Neural cell (in vitro differentiated cells): ENCODE measurements at regions not wholly inside any gene's neighbourhood (a gene's known extent, or its start where the extent isn't known, plus 50 kb on each side); places are given as distances from the start of the nearest gene placed in this dataset.

Experiments
- H2AFZ ChIP-seq: fragments of 200-600, 300-800 bp; sonication (generic), shearing (Covaris generic); 2 replicates; pipeline ENCODE4 v1.6.0; 2014; ENCODE audit warnings: low read depth, mild to moderate bottlenecking, antibody characterized with exemption, low read length, moderate library complexity
- H3F3A ChIP-seq: fragments of 200-600 bp; shearing (Covaris generic); 2 replicates; pipeline ENCODE4 v1.6.1; 2016; ENCODE audit warnings: mild to moderate bottlenecking, moderate library complexity, mixed read lengths, antibody characterized with exemption, low read length; ENCODE audit not compliant: insufficient read depth, poor library complexity, severe bottlenecking
- H3K27ac ChIP-seq: fragments of 200-600, 300-800 bp; sonication (generic), shearing (Covaris generic); 2 replicates; pipeline ENCODE4 v1.5.1; 2014; ENCODE audit warnings: mild to moderate bottlenecking, low read length, moderate library complexity
- H3K27me3 ChIP-seq: fragments of 300-800, 200-600 bp; sonication (generic), shearing (Covaris generic); 2 replicates; pipeline ENCODE4 v1.6.0; 2014; ENCODE audit warnings: mild to moderate bottlenecking, low read depth, low read length, moderate library complexity; ENCODE audit not compliant: insufficient read depth
- H3K36me3 ChIP-seq: fragments of 300-800, 200-600 bp; sonication (generic), shearing (Covaris generic); 2 replicates; pipeline ENCODE4 v1.5.1; 2014; ENCODE audit warnings: mild to moderate bottlenecking, antibody characterized with exemption, low read length, moderate library complexity; ENCODE audit not compliant: insufficient read depth
- H3K4me2 ChIP-seq: fragments of 300-800, 200-600 bp; sonication (generic), shearing (Covaris generic); 2 replicates; pipeline ENCODE4 v1.6.0; 2014; ENCODE audit warnings: mild to moderate bottlenecking, low read length
- H3K4me3 ChIP-seq: fragments of 300-800, 200-600 bp; sonication (generic), shearing (Covaris generic); 2 replicates; pipeline ENCODE4 v1.5.1; 2014; ENCODE audit warnings: mild to moderate bottlenecking, low read length, moderate library complexity
- H3K79me2 ChIP-seq: fragments of 200-600 bp; shearing (Covaris generic); replicated peaks from 2 replicates; pipeline ENCODE4 v1.6.0; 2014; ENCODE audit warnings: mild to moderate bottlenecking, low read length, moderate library complexity; ENCODE audit not compliant: insufficient read depth
- H3K9ac ChIP-seq: fragments of 300-800, 200-600 bp; sonication (generic), shearing (Covaris generic); 2 replicates; pipeline ENCODE4 v1.6.1; 2016; ENCODE audit warnings: mild to moderate bottlenecking, low read length, mixed read lengths
- H3K9me2 ChIP-seq: fragments of 200-600 bp; shearing (Covaris generic); 2 replicates; pipeline ENCODE4 v1.6.1; 2016; ENCODE audit warnings: mild to moderate bottlenecking, low read length, mixed read lengths; ENCODE audit not compliant: insufficient read depth
- H3K9me3 ChIP-seq: fragments of 200-600, 300-800 bp; sonication (generic), shearing (Covaris generic); 2 replicates; pipeline ENCODE4 v1.6.1; 2016; ENCODE audit warnings: mild to moderate bottlenecking, mixed run types, low read length, moderate library complexity, mixed read lengths
- H4K20me1 ChIP-seq: fragments of 200-600 bp; shearing (Covaris generic); 2 replicates; pipeline ENCODE4 v1.6.1; 2016; ENCODE audit warnings: mild to moderate bottlenecking, mixed run types; ENCODE audit not compliant: insufficient read depth
- EP300 ChIP-seq: fragments of 450-650 bp; conservative IDR thresholded peaks from 2 replicates; pipeline ENCODE4 v1.6.1; 2014; ENCODE audit warnings: antibody characterized with exemption, mild to moderate bottlenecking, moderate library complexity; ENCODE audit not compliant: poor library complexity, severe bottlenecking
- EZH2 ChIP-seq: fragments of 200-600, 300-800 bp; shearing (Covaris generic), sonication (generic); IDR thresholded peaks from 2 replicates; pipeline ENCODE4 v1.6.1; 2014; ENCODE audit warnings: antibody characterized with exemption, low read length, borderline replicate concordance, mild to moderate bottlenecking; ENCODE audit not compliant: insufficient read depth, poor library complexity, severe bottlenecking
- MXI1 ChIP-seq: fragments of 450-650 bp; conservative IDR thresholded peaks from 2 replicates; pipeline ENCODE4 v1.6.1; 2014; ENCODE audit warnings: antibody characterized with exemption, mild to moderate bottlenecking; ENCODE audit not compliant: poor library complexity, severe bottlenecking
- POLR2AphosphoS5 ChIP-seq: IDR thresholded peaks from 2 replicates; pipeline ENCODE4 v1.6.1; 2012
- RAD21 ChIP-seq: fragments of 450-650 bp; conservative IDR thresholded peaks from 2 replicates; pipeline ENCODE4 v1.6.1; 2014; ENCODE audit warnings: antibody characterized with exemption, mild to moderate bottlenecking, moderate library complexity
- SMC3 ChIP-seq: fragments of 450-650 bp; conservative IDR thresholded peaks from 2 replicates; pipeline ENCODE4 v1.6.1; 2014; ENCODE audit warnings: antibody characterized with exemption, mild to moderate bottlenecking, moderate library complexity; ENCODE audit not compliant: poor library complexity
- TAF1 ChIP-seq: IDR thresholded peaks from 2 replicates; pipeline ENCODE4 v1.6.1; 2012; ENCODE audit warnings: low read depth
- TF ChIP-seq, protein P1 (sequence below): IDR thresholded peaks from 2 replicates; pipeline ENCODE4 v1.6.1; 2012; ENCODE audit warnings: borderline replicate concordance
- TF ChIP-seq, protein P2 (sequence below): fragments of 450-650 bp; IDR thresholded peaks from 2 replicates; pipeline ENCODE4 v1.5.1; 2014; ENCODE audit warnings: antibody characterized with exemption, mild to moderate bottlenecking, moderate library complexity; ENCODE audit not compliant: poor library complexity, severe bottlenecking

DNA sequence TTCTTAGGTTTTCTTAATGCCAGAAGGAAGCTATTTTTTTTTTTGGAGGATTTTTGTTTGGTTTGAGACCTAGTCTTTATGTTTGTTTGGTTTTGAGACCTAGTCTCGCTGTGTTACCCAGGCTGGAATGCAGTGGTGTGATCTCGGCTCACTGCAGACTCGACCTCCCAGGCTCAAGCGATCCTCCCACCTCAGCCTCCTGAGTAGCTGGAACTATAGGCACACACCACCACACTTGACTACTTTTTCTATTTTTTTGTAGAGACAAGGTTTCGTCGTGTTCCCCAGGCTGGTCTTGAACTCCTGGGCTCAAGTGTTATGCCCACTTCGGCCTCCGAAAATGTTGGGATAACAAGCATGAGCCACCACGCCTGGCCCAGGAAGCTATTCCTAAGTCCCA lies 67.8 kb upstream of the NHSL1 start:
- Histone ChIP-seq H4K20me1 (no peaks in the 10 kb centered on the region), H2AFZ (no peak overlapping the region), H3K9me2 (no peaks in the 10 kb centered on the region), H3K4me3 (no peak overlapping the region), H3K9ac (no peak overlapping the region), H3K9me3 (no peaks in the 10 kb centered on the region), H3K4me2 (no peak overlapping the region), H3K27me3 (no peaks in the 10 kb centered on the region), H3K27ac (no peak overlapping the region), H3K79me2 (peaks cover 54% of the 10 kb centered on the region), H3F3A (no peaks in the 10 kb centered on the region), H3K36me3 (no peaks in the 10 kb centered on the region)
- TF ChIP-seq TAF1 (no peak), RAD21 (no peak), SMC3 (no peak), POLR2AphosphoS5 (no peak)
- TF ChIP-seq, protein P1, sequence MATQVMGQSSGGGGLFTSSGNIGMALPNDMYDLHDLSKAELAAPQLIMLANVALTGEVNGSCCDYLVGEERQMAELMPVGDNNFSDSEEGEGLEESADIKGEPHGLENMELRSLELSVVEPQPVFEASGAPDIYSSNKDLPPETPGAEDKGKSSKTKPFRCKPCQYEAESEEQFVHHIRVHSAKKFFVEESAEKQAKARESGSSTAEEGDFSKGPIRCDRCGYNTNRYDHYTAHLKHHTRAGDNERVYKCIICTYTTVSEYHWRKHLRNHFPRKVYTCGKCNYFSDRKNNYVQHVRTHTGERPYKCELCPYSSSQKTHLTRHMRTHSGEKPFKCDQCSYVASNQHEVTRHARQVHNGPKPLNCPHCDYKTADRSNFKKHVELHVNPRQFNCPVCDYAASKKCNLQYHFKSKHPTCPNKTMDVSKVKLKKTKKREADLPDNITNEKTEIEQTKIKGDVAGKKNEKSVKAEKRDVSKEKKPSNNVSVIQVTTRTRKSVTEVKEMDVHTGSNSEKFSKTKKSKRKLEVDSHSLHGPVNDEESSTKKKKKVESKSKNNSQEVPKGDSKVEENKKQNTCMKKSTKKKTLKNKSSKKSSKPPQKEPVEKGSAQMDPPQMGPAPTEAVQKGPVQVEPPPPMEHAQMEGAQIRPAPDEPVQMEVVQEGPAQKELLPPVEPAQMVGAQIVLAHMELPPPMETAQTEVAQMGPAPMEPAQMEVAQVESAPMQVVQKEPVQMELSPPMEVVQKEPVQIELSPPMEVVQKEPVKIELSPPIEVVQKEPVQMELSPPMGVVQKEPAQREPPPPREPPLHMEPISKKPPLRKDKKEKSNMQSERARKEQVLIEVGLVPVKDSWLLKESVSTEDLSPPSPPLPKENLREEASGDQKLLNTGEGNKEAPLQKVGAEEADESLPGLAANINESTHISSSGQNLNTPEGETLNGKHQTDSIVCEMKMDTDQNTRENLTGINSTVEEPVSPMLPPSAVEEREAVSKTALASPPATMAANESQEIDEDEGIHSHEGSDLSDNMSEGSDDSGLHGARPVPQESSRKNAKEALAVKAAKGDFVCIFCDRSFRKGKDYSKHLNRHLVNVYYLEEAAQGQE: no peak

DNA sequence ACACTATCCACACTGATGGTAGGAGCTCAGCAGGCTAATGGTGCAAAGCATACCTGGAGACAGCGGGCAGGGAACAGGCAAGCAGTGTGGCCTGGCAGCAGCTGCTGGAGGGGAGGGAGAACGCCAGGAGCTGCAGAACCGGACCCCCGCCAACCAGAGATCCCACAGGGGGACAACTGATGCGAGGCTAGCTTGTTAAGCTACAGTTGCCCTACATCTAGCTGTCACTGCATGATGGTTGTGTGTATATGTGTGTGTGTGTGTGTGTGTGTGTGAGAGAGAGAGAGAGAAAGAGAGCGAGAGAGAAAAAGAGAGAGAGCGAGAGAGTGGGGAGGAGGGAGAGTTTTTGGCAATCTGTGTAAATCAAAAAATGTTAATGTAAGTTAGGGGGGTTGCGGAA lies 69.7 kb upstream of the NHSL1 start:
- Histone ChIP-seq H2AFZ (no peak overlapping the region), H3F3A (no peaks in the 10 kb centered on the region), H3K27me3 (no peaks in the 10 kb centered on the region), H3K4me3 (peak overlapping the region; percentile 67), H3K9ac (peak overlapping the region; percentile 13), H3K9me3 (no peaks in the 10 kb centered on the region), H3K79me2 (peaks cover 38% of the 10 kb centered on the region), H3K4me2 (peak overlapping the region; percentile 86), H3K9me2 (no peaks in the 10 kb centered on the region), H3K27ac (peak overlapping the region; percentile 25), H3K36me3 (no peaks in the 10 kb centered on the region), H4K20me1 (no peaks in the 10 kb centered on the region)
- TF ChIP-seq EP300 (no peak), SMC3 (no peak), TAF1 (no peak), EZH2 (no peak), MXI1 (no peak), RAD21 (no peak), POLR2AphosphoS5 (no peak)
- TF ChIP-seq, protein P2, sequence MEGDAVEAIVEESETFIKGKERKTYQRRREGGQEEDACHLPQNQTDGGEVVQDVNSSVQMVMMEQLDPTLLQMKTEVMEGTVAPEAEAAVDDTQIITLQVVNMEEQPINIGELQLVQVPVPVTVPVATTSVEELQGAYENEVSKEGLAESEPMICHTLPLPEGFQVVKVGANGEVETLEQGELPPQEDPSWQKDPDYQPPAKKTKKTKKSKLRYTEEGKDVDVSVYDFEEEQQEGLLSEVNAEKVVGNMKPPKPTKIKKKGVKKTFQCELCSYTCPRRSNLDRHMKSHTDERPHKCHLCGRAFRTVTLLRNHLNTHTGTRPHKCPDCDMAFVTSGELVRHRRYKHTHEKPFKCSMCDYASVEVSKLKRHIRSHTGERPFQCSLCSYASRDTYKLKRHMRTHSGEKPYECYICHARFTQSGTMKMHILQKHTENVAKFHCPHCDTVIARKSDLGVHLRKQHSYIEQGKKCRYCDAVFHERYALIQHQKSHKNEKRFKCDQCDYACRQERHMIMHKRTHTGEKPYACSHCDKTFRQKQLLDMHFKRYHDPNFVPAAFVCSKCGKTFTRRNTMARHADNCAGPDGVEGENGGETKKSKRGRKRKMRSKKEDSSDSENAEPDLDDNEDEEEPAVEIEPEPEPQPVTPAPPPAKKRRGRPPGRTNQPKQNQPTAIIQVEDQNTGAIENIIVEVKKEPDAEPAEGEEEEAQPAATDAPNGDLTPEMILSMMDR: no peak
- TF ChIP-seq, protein P1: no peak
